Keratinocyte (primary cell): ENCODE measurements at regions not wholly inside any gene's neighbourhood (a gene's known extent, or its start where the extent isn't known, plus 50 kb on each side); places are given as distances from the start of the nearest gene placed in this dataset.

ENCODE experiments used
- EZH2 ChIP-seq: IDR thresholded peaks from one replicate; pipeline ENCODE4 v1.6.1; 2012; ENCODE audit warnings: inconsistent platforms, mild to moderate bottlenecking, low read length, moderate library complexity
- TF ChIP-seq, protein P1 (sequence below), 3 experiments: IDR thresholded peaks in 1 of 3; conservative IDR thresholded peaks in 1 of 3; optimal IDR thresholded peaks in 1 of 3; 2 replicates in 2 of 3; 3 replicates in 1 of 3; pipeline versions ENCODE3 to v1.5.1; 2011; ENCODE audit warnings: low read length in 3 of 3, mild to moderate bottlenecking in 3 of 3, moderate library complexity in 2 of 3, control low read depth in 1 of 3, inconsistent platforms in 1 of 3; ENCODE audit not compliant: insufficient read depth in 2 of 3; ENCODE audit errors: extremely low read depth in 1 of 3

- no peak for TF ChIP-seq EZH2
- TF ChIP-seq, protein P1, sequence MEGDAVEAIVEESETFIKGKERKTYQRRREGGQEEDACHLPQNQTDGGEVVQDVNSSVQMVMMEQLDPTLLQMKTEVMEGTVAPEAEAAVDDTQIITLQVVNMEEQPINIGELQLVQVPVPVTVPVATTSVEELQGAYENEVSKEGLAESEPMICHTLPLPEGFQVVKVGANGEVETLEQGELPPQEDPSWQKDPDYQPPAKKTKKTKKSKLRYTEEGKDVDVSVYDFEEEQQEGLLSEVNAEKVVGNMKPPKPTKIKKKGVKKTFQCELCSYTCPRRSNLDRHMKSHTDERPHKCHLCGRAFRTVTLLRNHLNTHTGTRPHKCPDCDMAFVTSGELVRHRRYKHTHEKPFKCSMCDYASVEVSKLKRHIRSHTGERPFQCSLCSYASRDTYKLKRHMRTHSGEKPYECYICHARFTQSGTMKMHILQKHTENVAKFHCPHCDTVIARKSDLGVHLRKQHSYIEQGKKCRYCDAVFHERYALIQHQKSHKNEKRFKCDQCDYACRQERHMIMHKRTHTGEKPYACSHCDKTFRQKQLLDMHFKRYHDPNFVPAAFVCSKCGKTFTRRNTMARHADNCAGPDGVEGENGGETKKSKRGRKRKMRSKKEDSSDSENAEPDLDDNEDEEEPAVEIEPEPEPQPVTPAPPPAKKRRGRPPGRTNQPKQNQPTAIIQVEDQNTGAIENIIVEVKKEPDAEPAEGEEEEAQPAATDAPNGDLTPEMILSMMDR (optimal IDR thresholded peaks at IDR 0.05 in 1 of 3, IDR thresholded peaks at IDR 0.05 in 1 of 3, conservative IDR thresholded peaks at IDR 0.05 in 1 of 3; ENCODE audit: extremely low read depth in 1 of 3, insufficient read depth in 2 of 3, low read length in 3 of 3), result no peak
These were observed 232.0 kb downstream of the BTG1 start for GRCh38 chr12:91913651-91914050.
